Calu3 (cell line): ENCODE measurements at regions not wholly inside any gene's neighbourhood (a gene's known extent, or its start where the extent isn't known, plus 50 kb on each side); places are given as distances from the start of the nearest gene placed in this dataset.

Experiments
- BruUV-seq: library from RNA; stranded (reverse); fragments of 400-500 nt; replicated peaks from 2 replicates; lab custom pipeline; 2021; lab: Mats Ljungman, UMichigan
- CTCF ChIA-PET: fragments of 300-600 bp; sonication (Branson Sonifier 250); formaldehyde crosslinking; loops from one replicate; lab custom pipeline; 2022; ENCODE audit warnings: antibody characterized with exemption; lab: Charles Lee
- DNase-seq: peaks from one replicate; pipeline ENCODE4 v3.0.0; 2022
- H3K27ac Mint-ChIP-seq: one replicate; pipeline ENCODE4 v1.8.0; 2022; ENCODE audit warnings: mixed read lengths; ENCODE audit not compliant: unreplicated experiment
- H3K27me3 Mint-ChIP-seq: one replicate; pipeline ENCODE4 v1.8.0; 2022; ENCODE audit warnings: mixed read lengths; ENCODE audit not compliant: unreplicated experiment
- H3K36me3 Mint-ChIP-seq: one replicate; pipeline ENCODE4 v1.8.0; 2022; ENCODE audit warnings: mild to moderate bottlenecking, moderate library complexity, mixed read lengths; ENCODE audit not compliant: insufficient read depth, unreplicated experiment
- H3K4me1 Mint-ChIP-seq: one replicate; pipeline ENCODE4 v1.8.0; 2022; ENCODE audit warnings: mild to moderate bottlenecking, low read depth, mixed read lengths; ENCODE audit not compliant: unreplicated experiment
- H3K4me3 Mint-ChIP-seq: one replicate; pipeline ENCODE4 v1.8.0; 2022; ENCODE audit warnings: mild to moderate bottlenecking, low read depth, moderate library complexity, mixed read lengths; ENCODE audit not compliant: unreplicated experiment
- H3K9me3 Mint-ChIP-seq: one replicate; pipeline ENCODE4 v1.8.0; 2022; ENCODE audit warnings: low read depth, mixed read lengths; ENCODE audit not compliant: unreplicated experiment
- intact Hi-C: fragments of 100-400 bp; cut with micrococcal nuclease; formaldehyde crosslinking; loops from one replicate; pipeline ENCODE4 v1.10.0; 2022; ENCODE audit not compliant: unreplicated experiment
- TF ChIP-seq, protein P1 (sequence below): fragments of 200-600 bp; IDR thresholded peaks from one replicate; pipeline ENCODE4 v1.8.0; 2022; ENCODE audit warnings: antibody characterized with exemption; ENCODE audit not compliant: unreplicated experiment

DNA sequence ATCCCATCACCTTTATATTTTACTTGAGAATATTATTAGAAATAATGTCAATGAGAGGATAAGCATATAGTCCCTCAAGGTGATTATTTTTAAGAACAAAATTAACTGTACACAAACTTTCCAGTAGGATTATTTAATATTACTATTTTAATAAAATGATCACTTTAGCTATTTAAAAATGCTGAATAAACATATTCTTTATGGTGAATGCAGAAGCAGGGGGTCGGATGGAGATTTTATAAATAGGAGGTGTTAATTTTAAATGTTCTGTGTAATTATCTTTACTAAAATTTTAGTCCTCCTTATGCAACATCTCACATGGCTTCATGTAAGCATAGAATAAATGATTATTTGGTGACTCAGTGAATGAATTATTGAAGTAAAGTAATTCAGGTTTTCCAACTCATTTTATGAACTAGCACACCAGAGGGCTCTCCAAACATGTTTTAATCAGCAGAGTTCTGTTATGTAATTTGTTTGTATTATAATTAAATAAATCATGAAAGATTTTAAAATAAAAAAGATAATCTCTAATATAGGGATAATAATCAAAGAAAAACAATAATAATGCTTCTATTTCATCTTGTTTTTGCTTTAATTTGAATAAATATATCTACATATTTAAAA is 1635.2 kb downstream of the EFNB2 start:
- H3K9me3 Mint-ChIP-seq, result no peaks in the 10 kb centered on the region
- no peaks in the 10 kb centered on the region for H3K36me3 Mint-ChIP-seq
- DNase-seq, result no peak
- TF ChIP-seq, protein P1, sequence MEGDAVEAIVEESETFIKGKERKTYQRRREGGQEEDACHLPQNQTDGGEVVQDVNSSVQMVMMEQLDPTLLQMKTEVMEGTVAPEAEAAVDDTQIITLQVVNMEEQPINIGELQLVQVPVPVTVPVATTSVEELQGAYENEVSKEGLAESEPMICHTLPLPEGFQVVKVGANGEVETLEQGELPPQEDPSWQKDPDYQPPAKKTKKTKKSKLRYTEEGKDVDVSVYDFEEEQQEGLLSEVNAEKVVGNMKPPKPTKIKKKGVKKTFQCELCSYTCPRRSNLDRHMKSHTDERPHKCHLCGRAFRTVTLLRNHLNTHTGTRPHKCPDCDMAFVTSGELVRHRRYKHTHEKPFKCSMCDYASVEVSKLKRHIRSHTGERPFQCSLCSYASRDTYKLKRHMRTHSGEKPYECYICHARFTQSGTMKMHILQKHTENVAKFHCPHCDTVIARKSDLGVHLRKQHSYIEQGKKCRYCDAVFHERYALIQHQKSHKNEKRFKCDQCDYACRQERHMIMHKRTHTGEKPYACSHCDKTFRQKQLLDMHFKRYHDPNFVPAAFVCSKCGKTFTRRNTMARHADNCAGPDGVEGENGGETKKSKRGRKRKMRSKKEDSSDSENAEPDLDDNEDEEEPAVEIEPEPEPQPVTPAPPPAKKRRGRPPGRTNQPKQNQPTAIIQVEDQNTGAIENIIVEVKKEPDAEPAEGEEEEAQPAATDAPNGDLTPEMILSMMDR, result no peak
- no peaks in the 10 kb centered on the region for H3K4me1 Mint-ChIP-seq
- BruUV-seq, result no TSS peak
- CTCF ChIA-PET, result no interaction called here
- H3K4me3 Mint-ChIP-seq, result no peak overlapping the region
- H3K27me3 Mint-ChIP-seq, result no peaks in the 10 kb centered on the region
- H3K27ac Mint-ChIP-seq, result no peak overlapping the region
- intact Hi-C loops, result no loop called here

DNA sequence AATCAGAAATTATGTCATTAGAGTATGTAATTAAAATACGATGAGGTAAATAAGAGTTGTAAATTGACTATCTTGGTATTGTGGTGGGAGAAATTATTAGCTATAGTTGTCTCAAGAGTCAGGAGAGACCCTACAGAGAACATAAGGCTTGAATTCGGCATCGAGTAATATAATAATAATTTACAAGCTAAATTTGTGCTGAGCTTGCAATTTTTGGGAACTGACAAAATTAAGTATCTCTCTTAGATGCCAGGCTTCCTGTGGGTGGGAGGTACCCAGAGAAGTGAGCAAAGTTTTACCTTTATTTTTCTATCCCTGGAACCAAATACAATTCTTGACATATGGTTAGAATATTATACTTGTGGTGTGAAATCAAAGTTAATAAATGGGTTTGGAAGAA is 1637.0 kb downstream of the EFNB2 start:
- Mint-ChIP-seq H3K4me3 (no peak overlapping the region), H3K27ac (no peak overlapping the region), H3K9me3 (no peaks in the 10 kb centered on the region), H3K27me3 (no peaks in the 10 kb centered on the region), H3K36me3 (no peaks in the 10 kb centered on the region), H3K4me1 (no peaks in the 10 kb centered on the region)
- BruUV-seq, result no TSS peak
- intact Hi-C loops, result no loop called here
- TF ChIP-seq, protein P1, result no peak
- CTCF ChIA-PET, result no interaction called here
- DNase-seq, result no peak

DNA sequence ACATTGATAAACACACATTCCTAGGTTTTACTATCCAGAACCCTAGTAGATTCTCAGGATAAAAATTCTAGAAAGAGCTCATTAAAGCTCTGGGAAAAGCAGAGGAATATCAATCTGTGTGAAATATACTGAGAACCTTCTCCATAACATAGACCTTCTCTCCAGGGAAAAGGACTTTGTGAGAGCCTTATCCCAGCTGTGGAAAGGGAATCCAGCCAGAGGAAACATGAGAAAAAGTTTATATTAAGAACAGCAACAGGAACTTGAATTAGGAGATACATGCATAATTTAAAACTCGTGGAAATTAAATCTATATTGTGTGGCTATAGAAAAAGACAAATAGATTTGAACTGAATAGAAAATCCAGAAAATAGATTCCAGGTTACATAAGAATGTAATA is 1639.9 kb downstream of the EFNB2 start:
- no TSS peak for BruUV-seq
- H3K4me1 Mint-ChIP-seq, result no peaks in the 10 kb centered on the region
- TF ChIP-seq, protein P1, result no peak
- DNase-seq, result no peak
- no peaks in the 10 kb centered on the region for H3K36me3 Mint-ChIP-seq
- CTCF ChIA-PET, result no interaction called here
- no peaks in the 10 kb centered on the region for H3K27me3 Mint-ChIP-seq
- no peak overlapping the region for H3K4me3 Mint-ChIP-seq
- H3K9me3 Mint-ChIP-seq, result no peaks in the 10 kb centered on the region
- intact Hi-C loops, result no loop called here
- H3K27ac Mint-ChIP-seq, result no peak overlapping the region

DNA sequence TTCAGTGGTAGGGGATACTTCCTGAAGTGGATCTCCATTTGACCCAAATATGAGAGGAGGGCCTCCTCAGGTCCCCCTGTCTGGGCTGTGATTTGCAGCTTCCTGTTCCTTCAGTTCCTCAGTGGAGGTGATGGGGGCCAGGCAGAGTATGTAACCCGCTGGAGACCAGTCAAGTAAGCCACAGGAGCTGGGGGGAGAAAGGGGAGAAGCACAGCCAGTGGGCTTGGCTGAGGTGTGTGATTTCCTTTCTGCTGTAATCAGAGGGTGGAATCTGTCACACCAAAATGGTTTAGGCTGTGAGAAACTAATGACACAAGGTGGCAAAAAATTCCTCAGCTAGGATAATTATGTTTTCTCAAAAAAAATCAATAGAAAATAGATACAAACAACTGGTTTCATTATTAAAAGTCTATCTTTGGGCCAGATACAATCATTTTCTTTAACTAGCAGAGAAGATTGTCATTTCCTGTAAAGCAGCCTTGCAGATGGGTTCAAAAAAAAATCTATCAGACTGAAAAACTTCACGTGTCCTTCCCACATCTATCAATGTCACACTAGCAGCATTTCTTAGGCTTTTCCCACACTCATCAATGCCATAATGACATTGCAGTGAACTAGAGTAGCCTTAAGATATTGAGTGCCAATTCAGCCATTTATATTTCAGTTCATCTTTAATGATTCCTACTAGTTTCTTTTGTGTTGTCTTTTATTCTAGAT is 1660.3 kb downstream of the EFNB2 start:
- intact Hi-C loops, result no loop called here
- no peak for DNase-seq
- Mint-ChIP-seq H3K9me3 (no peaks in the 10 kb centered on the region), H3K27me3 (no peaks in the 10 kb centered on the region), H3K27ac (no peak overlapping the region), H3K36me3 (no peaks in the 10 kb centered on the region), H3K4me1 (no peaks in the 10 kb centered on the region), H3K4me3 (no peak overlapping the region)
- BruUV-seq, result no TSS peak
- TF ChIP-seq, protein P1, result no peak
- CTCF ChIA-PET, result no interaction called here
